ENCODE measurements at regions not wholly inside any gene's neighbourhood (a gene's known extent, or its start where the extent isn't known, plus 50 kb on each side); places are given as distances from the start of the nearest gene placed in this dataset.

GRCh38 chr10:62870866-62871265 is 54.7 kb upstream of the EGR2 start:
- Histone ChIP-seq H3K36me3 (replicated peaks in 1 of 2; ENCODE audit: control insufficient read depth in 1 of 2, insufficient read depth in 2 of 2, low read length in 2 of 2) (no peaks in the 10 kb centered on the region), H3K4me3 (replicated peaks in 1 of 3; ENCODE audit: insufficient read depth in 1 of 3, low read depth in 2 of 3, low read length in 3 of 3) (no peak overlapping the region), H2AFZ (ENCODE audit: low read length) (no peak overlapping the region), H3K9ac (ENCODE audit: insufficient read depth, low read depth, low read length) (no peak overlapping the region), H3K79me2 (ENCODE audit: insufficient read depth, low read length) (no peaks in the 10 kb centered on the region), H3K27me3 (ENCODE audit: control insufficient read depth in 1 of 2, insufficient read depth in 2 of 2, low read length in 2 of 2) (no peaks in the 10 kb centered on the region), H3K4me1 (ENCODE audit: insufficient read depth, low read length) (no peaks in the 10 kb centered on the region), H3K9me3 (ENCODE audit: low read length) (no peaks in the 10 kb centered on the region), H4K20me1 (ENCODE audit: insufficient read depth, low read length) (no peaks in the 10 kb centered on the region), H3K27ac (ENCODE audit: extremely low read length, insufficient read depth, low read length) (no peak overlapping the region), H3K4me2 (ENCODE audit: low read depth, low read length) (no peak overlapping the region)
- POLR2A ChIA-PET = no interaction called here
- ATAC-seq (no peak), DNase-seq (ENCODE audit: low spot score) (no peak), FAIRE-seq (no peak)
- 14% methylated on average over 7 of the region's 7 CpGs for WGBS (ENCODE audit: low lambda C conversion rate)
- BruUV-seq (replicated peaks) = no TSS peak
- in situ Hi-C loops (cut with HindIII; ENCODE audit: extremely low pct_ligation_motif_present, low pct_unique_long_range_greater_than_20kb) = no loop called here
- intact Hi-C loops (cut with micrococcal nuclease; ENCODE audit: unreplicated experiment) = no loop called here
- CTCF ChIA-PET (ENCODE audit: low intra/inter-chr PET ratio, low total read pairs) = no interaction called here
- TF ChIP-seq ZNF18 (CRISPR knock-in tag; IDR thresholded peaks at IDR 0.05; ENCODE audit: insufficient replicate concordance) (no peak), NFKBIZ (CRISPR knock-in tag; IDR thresholded peaks at IDR 0.05) (no peak), DDIT3 (CRISPR knock-in tag; IDR thresholded peaks at IDR 0.05) (no peak), ZNF3 (CRISPR knock-in tag; IDR thresholded peaks at IDR 0.05) (no peak), SNAPC2 (CRISPR knock-in tag; IDR thresholded peaks at IDR 0.05) (no peak), SRSF9 (IDR thresholded peaks at IDR 0.05; ENCODE audit: borderline replicate concordance, insufficient read depth, low read depth, low read length, poor library complexity, severe bottlenecking) (no peak), ZC3H13 (CRISPR knock-in tag; IDR thresholded peaks at IDR 0.05) (no peak), SP140L (CRISPR knock-in tag; IDR thresholded peaks at IDR 0.05; ENCODE audit: borderline replicate concordance) (no peak)
- TF ChIP-seq, protein P1, sequence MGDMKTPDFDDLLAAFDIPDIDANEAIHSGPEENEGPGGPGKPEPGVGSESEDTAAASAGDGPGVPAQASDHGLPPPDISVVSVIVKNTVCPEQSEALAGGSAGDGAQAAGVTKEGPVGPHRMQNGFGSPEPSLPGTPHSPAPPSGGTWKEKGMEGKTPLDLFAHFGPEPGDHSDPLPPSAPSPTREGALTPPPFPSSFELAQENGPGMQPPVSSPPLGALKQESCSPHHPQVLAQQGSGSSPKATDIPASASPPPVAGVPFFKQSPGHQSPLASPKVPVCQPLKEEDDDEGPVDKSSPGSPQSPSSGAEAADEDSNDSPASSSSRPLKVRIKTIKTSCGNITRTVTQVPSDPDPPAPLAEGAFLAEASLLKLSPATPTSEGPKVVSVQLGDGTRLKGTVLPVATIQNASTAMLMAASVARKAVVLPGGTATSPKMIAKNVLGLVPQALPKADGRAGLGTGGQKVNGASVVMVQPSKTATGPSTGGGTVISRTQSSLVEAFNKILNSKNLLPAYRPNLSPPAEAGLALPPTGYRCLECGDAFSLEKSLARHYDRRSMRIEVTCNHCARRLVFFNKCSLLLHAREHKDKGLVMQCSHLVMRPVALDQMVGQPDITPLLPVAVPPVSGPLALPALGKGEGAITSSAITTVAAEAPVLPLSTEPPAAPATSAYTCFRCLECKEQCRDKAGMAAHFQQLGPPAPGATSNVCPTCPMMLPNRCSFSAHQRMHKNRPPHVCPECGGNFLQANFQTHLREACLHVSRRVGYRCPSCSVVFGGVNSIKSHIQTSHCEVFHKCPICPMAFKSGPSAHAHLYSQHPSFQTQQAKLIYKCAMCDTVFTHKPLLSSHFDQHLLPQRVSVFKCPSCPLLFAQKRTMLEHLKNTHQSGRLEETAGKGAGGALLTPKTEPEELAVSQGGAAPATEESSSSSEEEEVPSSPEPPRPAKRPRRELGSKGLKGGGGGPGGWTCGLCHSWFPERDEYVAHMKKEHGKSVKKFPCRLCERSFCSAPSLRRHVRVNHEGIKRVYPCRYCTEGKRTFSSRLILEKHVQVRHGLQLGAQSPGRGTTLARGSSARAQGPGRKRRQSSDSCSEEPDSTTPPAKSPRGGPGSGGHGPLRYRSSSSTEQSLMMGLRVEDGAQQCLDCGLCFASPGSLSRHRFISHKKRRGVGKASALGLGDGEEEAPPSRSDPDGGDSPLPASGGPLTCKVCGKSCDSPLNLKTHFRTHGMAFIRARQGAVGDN (CRISPR knock-in tag; IDR thresholded peaks at IDR 0.05) = no peak
- TF ChIP-seq, protein P2, sequence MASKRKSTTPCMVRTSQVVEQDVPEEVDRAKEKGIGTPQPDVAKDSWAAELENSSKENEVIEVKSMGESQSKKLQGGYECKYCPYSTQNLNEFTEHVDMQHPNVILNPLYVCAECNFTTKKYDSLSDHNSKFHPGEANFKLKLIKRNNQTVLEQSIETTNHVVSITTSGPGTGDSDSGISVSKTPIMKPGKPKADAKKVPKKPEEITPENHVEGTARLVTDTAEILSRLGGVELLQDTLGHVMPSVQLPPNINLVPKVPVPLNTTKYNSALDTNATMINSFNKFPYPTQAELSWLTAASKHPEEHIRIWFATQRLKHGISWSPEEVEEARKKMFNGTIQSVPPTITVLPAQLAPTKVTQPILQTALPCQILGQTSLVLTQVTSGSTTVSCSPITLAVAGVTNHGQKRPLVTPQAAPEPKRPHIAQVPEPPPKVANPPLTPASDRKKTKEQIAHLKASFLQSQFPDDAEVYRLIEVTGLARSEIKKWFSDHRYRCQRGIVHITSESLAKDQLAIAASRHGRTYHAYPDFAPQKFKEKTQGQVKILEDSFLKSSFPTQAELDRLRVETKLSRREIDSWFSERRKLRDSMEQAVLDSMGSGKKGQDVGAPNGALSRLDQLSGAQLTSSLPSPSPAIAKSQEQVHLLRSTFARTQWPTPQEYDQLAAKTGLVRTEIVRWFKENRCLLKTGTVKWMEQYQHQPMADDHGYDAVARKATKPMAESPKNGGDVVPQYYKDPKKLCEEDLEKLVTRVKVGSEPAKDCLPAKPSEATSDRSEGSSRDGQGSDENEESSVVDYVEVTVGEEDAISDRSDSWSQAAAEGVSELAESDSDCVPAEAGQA (IDR thresholded peaks at IDR 0.05; ENCODE audit: low read depth) = no peak
- TF ChIP-seq, protein P2 (CRISPR knock-in tag; IDR thresholded peaks at IDR 0.05; ENCODE audit: borderline replicate concordance) = no peak
